ENCODE measurements at regions not wholly inside any gene's neighbourhood (a gene's known extent, or its start where the extent isn't known, plus 50 kb on each side); places are given as distances from the start of the nearest gene placed in this dataset.

DNA sequence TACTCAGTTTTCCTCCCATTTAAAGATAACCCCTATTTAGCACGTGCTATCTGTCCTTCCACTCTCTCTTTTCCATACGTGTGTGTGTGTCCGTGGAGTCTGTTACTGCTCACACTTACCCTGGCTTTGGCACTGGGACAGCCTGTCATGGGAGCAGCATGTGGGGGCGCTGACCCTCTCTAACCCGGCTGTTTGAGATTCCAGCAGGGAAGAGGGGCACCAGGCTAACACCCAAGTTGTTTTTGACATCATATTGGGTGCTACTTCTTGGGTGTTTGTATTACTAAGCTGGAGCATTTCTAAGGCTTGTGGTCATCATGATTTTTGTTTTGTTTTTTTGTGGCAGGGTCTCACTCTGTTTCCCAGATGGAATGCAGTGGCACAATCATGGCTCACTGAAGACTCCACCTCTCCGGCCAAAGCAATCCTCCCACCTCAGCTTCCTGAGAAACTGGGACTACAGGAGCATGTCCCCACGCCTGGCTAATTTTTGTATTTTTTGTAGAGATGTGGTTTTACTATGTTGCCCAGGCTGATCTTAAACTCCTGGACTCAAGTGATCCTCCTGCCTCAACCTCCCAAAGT lies 56.9 kb upstream of the SIMC1 start:
- no peak for DNase-seq

- no peak for DNase-seq
Measured at GRCh38 chr5:176183321-176184074, 54.7 kb upstream of the SIMC1 start.

DNA sequence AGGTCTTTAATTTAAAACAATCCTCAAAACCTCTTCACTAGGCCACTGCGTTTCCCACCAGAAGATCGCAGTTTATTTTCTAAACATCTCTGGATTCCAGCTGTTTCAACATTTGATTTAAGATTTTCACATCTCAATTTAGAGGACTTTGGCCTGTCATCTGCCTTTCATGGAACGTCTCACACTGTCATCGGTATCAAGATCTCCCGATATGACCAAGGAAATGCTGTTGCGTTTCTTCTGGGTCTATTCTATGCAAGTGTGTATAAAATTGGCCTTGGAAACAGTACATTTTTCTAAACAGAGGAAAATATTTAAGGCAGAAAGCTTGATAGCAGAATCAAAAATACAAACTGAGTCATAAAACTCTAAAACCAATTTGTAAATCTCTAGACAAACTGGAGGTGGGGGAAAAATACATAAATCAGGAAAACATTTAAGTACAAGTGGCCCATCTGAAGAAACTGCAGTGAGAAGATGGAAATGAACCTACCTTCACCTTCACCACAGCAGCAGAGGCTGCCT lies 53.6 kb upstream of the SIMC1 start:
- DNase-seq, result no peak

DNA sequence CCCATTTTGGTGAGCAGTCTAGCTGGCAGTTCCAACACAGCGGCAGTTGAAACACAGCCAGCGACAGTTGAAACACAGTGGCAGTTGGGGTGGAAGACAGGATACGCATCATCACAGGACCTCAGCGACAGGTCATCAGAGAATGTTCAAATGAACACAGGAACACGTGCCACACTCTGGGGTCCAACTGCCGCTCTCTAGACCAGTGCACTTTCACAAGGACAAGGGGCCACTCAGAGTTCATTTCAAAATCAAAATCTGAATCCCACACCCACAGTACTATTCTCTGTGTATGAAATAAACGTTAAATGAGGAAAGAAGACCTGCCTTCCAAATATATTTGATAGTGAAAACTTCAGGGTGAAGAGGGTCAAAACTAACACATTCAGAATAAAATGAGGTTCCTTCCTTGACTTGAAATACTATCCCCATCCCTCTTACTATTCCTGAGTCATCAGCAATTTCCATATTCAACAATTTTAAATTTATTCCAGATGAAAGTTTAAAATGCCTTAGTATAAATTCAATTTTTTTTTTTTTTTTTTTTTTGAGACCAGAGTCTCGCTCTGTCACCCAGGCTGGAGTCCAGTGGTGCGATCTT lies 53.0 kb upstream of the SIMC1 start:
- DNase-seq, result no peak

- no peak for DNase-seq
Measured at GRCh38 chr5:176186107-176186506, 52.1 kb upstream of the SIMC1 start.

DNA sequence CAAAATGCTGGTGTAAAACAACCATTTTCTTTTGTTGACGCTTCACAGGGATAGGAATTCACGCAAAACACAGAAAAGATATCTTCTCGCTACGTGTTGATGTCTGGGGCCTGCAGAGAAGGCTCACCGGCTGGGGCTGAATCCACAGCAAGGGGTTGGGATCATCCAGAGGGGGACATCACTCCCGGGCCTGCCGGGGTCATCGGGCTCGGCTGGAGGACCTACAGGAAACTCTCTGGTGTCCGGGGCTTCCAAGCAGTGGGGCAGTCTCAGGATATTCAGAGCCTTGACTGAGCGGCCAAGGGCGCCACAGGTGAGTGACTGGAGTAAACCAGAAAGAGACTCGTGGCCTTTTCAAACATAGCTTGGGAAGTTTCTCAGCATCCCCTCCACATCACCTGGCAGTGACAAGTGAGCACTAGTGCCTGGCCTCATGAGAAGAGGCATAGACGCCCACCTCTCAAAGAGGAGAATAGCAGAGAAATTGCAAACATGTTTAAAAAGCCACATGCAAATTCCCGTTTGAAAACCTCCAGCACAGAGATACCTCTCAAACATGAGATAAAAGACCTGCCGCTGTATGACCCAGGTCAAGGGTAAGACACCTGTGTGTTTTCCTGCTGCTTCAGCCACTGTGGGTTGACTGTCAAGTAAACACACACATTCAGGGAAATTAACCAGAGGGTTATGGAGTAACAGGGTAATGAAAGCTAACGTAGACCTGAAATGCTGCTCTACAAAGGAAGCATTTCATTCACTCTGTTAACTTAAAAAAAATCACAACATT lies 50.8 kb upstream of the SIMC1 start:
- no peak for DNase-seq

GRCh38 chr5:176188085-176188484 lies 50.1 kb upstream of the SIMC1 start:
- no peak for DNase-seq

All from stimulated activated CD4-positive, alpha-beta T cell treated with anti-CD3 and anti-CD28 coated beads, Interleukin-4, amount 100 ng/mL, for 1 hour (primary cell).